Ishikawa (cell line): ENCODE measurements at regions not wholly inside any gene's neighbourhood (a gene's known extent, or its start where the extent isn't known, plus 50 kb on each side); places are given as distances from the start of the nearest gene placed in this dataset.

ENCODE experiments used
- CEBPB ChIP-seq: IDR thresholded peaks from 2 replicates; pipeline ENCODE4 v1.6.1; 2012
- EGR1 ChIP-seq: IDR thresholded peaks from 2 replicates; pipeline ENCODE4 v1.6.1; 2012
- FOXM1 ChIP-seq: IDR thresholded peaks from 2 replicates; pipeline ENCODE4 v1.6.1; 2012; ENCODE audit warnings: low read depth, borderline replicate concordance
- MAX ChIP-seq: IDR thresholded peaks from 2 replicates; pipeline ENCODE4 v1.6.1; 2012
- RAD21 ChIP-seq: IDR thresholded peaks from 2 replicates; pipeline ENCODE4 v1.6.1; 2012; ENCODE audit warnings: low read depth
- TCF12 ChIP-seq: IDR thresholded peaks from 2 replicates; pipeline ENCODE4 v1.6.1; 2012; ENCODE audit warnings: low read depth
- YY1 ChIP-seq: IDR thresholded peaks from 2 replicates; pipeline ENCODE4 v1.6.1; 2012; ENCODE audit warnings: low read depth

- no peak for TF ChIP-seq FOXM1
- TF ChIP-seq RAD21: no peak
- no peak for TF ChIP-seq YY1
- no peak for TF ChIP-seq TCF12
- TF ChIP-seq EGR1: no peak
- TF ChIP-seq CEBPB: no peak
- TF ChIP-seq MAX: no peak
These were observed 131.6 kb upstream of the ETV3 start for GRCh38 chr1:157269656-157270375.
